ENCODE measurements at regions not wholly inside any gene's neighbourhood (a gene's known extent, or its start where the extent isn't known, plus 50 kb on each side); places are given as distances from the start of the nearest gene placed in this dataset.
"Not testable (repeated sequence)": the region's sequence is repeated elsewhere in the genome, so short reads cannot be mapped to it uniquely, and the experiment has no call there.

GRCh38 chr11:101705972-101706371 lies 122.2 kb upstream of the TRPC6 start:
- no peaks in the 10 kb centered on the region; the same call in 1 of the 2 replicates for H3K9me3 ChIP-seq
- H3K4me3 ChIP-seq (ENCODE audit: low read depth in 2 of 2, low read length in 1 of 2), result no peak overlapping the region
- WGBS (ENCODE audit: low lambda C conversion rate), result 18% methylated on average over 1 of the region's 1 CpG
- H3K27ac ChIP-seq (ENCODE audit: low read depth in 2 of 2, low read length in 1 of 2), result no peak overlapping the region
- no peaks in the 10 kb centered on the region for H3K4me1 ChIP-seq (ENCODE audit: control insufficient read depth in 1 of 2, insufficient read depth in 2 of 2, low read depth in 1 of 2, low read length in 1 of 2)
- no peak overlapping the region for H3K9ac ChIP-seq
- H3K27me3 ChIP-seq (ENCODE audit: insufficient read depth), result no peaks in the 10 kb centered on the region
- DNase-seq, result no peak
- H4K20me1 ChIP-seq (ENCODE audit: insufficient read depth), result no peaks in the 10 kb centered on the region
- TF ChIP-seq TEAD4 (IDR thresholded peaks at IDR 0.05; ENCODE audit: borderline replicate concordance, insufficient read depth) (no peak), FOXM1 (IDR thresholded peaks at IDR 0.05; ENCODE audit: low read depth) (no peak), JUND (IDR thresholded peaks at IDR 0.05) (no peak), RCOR1 (IDR thresholded peaks at IDR 0.05; ENCODE audit: low read length) (no peak), ELF1 (IDR thresholded peaks at IDR 0.05) (no peak), SMC3 (IDR thresholded peaks at IDR 0.05; ENCODE audit: low read depth, low read length) (no peak)
- no peak overlapping the region for H3K4me2 ChIP-seq
- POLR2A ChIA-PET, result no interaction called here
- CTCF ChIA-PET, result interaction anchor here (1.3 kb wide), 1 partner anchor 14 kb away, joined by 3 read pairs; no protein-coding TSS in a partner anchor
- no peak overlapping the region for H2AFZ ChIP-seq (ENCODE audit: low read depth)
- no peaks in the 10 kb centered on the region for H3K36me3 ChIP-seq (replicated peaks in 1 of 2; ENCODE audit: control insufficient read depth in 1 of 2, insufficient read depth in 2 of 2, low read length in 1 of 2)
- no peaks in the 10 kb centered on the region for H3F3A ChIP-seq (replicated peaks; ENCODE audit: insufficient read depth)
- no peaks in the 10 kb centered on the region for H3K79me2 ChIP-seq (ENCODE audit: insufficient read depth)
- no peaks in the 10 kb centered on the region for H3K9me2 ChIP-seq

GRCh38 chr11:101694869-101695268 lies 111.1 kb upstream of the TRPC6 start:
- POLR2A ChIA-PET; H4K20me1 ChIP-seq (ENCODE audit: insufficient read depth); H3K36me3 ChIP-seq (replicated peaks in 1 of 2; ENCODE audit: control insufficient read depth in 1 of 2, insufficient read depth in 2 of 2, low read length in 1 of 2); H3K4me3 ChIP-seq (ENCODE audit: low read depth in 2 of 2, low read length in 1 of 2); H3K4me1 ChIP-seq (ENCODE audit: control insufficient read depth in 1 of 2, insufficient read depth in 2 of 2, low read depth in 1 of 2, low read length in 1 of 2); H3K4me2 ChIP-seq; H3K79me2 ChIP-seq (ENCODE audit: insufficient read depth); DNase-seq; CTCF ChIA-PET; H3K9me3 ChIP-seq; H3K27me3 ChIP-seq (ENCODE audit: insufficient read depth); H2AFZ ChIP-seq (ENCODE audit: low read depth); H3F3A ChIP-seq (replicated peaks; ENCODE audit: insufficient read depth); H3K27ac ChIP-seq (ENCODE audit: low read depth in 2 of 2, low read length in 1 of 2); H3K9ac ChIP-seq; H3K9me2 ChIP-seq: not testable (repeated sequence)
- WGBS (ENCODE audit: low lambda C conversion rate), result no CpG with 5 or more reads among the region's 3 CpGs

- WGBS (ENCODE audit: low lambda C conversion rate), result 7% methylated on average over 1 of the region's 1 CpG
- H4K20me1 ChIP-seq (ENCODE audit: insufficient read depth), result no peaks in the 10 kb centered on the region
- H3K4me3 ChIP-seq (ENCODE audit: low read depth in 2 of 2, low read length in 1 of 2), result no peak overlapping the region
- H3K4me1 ChIP-seq (ENCODE audit: control insufficient read depth in 1 of 2, insufficient read depth in 2 of 2, low read depth in 1 of 2, low read length in 1 of 2), result no peaks in the 10 kb centered on the region
- TF ChIP-seq CHD2 (IDR thresholded peaks at IDR 0.05; ENCODE audit: low read length, partially characterized antibody), result no peak
- no peak for TF ChIP-seq NRF1 (IDR thresholded peaks at IDR 0.05; ENCODE audit: low read depth, low read length)
- TF ChIP-seq RAD21 (IDR thresholded peaks at IDR 0.05; ENCODE audit: low read length), result no peak
- no peak for TF ChIP-seq REST (IDR thresholded peaks at IDR 0.05; ENCODE audit: low read depth, low read length)
- POLR2A ChIA-PET, result no interaction called here
- no peaks in the 10 kb centered on the region for H3K79me2 ChIP-seq (ENCODE audit: insufficient read depth)
- H3K27me3 ChIP-seq (ENCODE audit: insufficient read depth), result no peaks in the 10 kb centered on the region
- DNase-seq, result no peak
- no peaks in the 10 kb centered on the region for H3K36me3 ChIP-seq (replicated peaks in 1 of 2; ENCODE audit: control insufficient read depth in 1 of 2, insufficient read depth in 2 of 2, low read length in 1 of 2)
- H3K27ac ChIP-seq (ENCODE audit: low read depth in 2 of 2, low read length in 1 of 2), result no peak overlapping the region
- no peaks in the 10 kb centered on the region for H3F3A ChIP-seq (replicated peaks; ENCODE audit: insufficient read depth)
- no peak overlapping the region for H3K4me2 ChIP-seq
- H3K9me3 ChIP-seq, result no peaks in the 10 kb centered on the region
- H2AFZ ChIP-seq (ENCODE audit: low read depth), result no peak overlapping the region
- no peaks in the 10 kb centered on the region for H3K9me2 ChIP-seq
- no peak overlapping the region for H3K9ac ChIP-seq
- CTCF ChIA-PET, result no interaction called here
Measured at GRCh38 chr11:101692980-101693379, 109.2 kb upstream of the TRPC6 start.

Data from SK-N-SH (cell line).